Prostate gland (tissue), 2 donors: ENCODE measurements at regions not wholly inside any gene's neighbourhood (a gene's known extent, or its start where the extent isn't known, plus 50 kb on each side); places are given as distances from the start of the nearest gene placed in this dataset.

Source experiments
- CTCF ChIP-seq, 4 experiments: fragments of 200-600 bp in 2 of 4; fragments of 450-650 bp in 2 of 4; sonication (generic) in 2 of 4; IDR thresholded peaks; 1 replicate in 3 of 4; 2 replicates in 1 of 4; pipeline ENCODE4 v1.5.1; 2016 to 2019; ENCODE audit warnings: antibody characterized with exemption in 4 of 4, mild to moderate bottlenecking in 2 of 4, moderate library complexity in 2 of 4
- POLR2A ChIP-seq: fragments of 450-650 bp; IDR thresholded peaks from one replicate; pipeline ENCODE4 v1.6.1; 2016; ENCODE audit warnings: antibody characterized with exemption, mild to moderate bottlenecking
- POLR2AphosphoS5 ChIP-seq: sonication (generic); formaldehyde crosslinking; IDR thresholded peaks from one replicate; pipeline ENCODE4 v1.6.1; 2017; ENCODE audit warnings: antibody characterized with exemption

- TF ChIP-seq CTCF (IDR thresholded peaks at IDR 0.05), result no peak
- TF ChIP-seq POLR2A, result no peak
- TF ChIP-seq POLR2AphosphoS5, result no peak
Measured at GRCh38 chr2:198483051-198483450, 678.7 kb downstream of the PLCL1 start.
